GM23338 (cell line): ENCODE measurements at regions not wholly inside any gene's neighbourhood (a gene's known extent, or its start where the extent isn't known, plus 50 kb on each side); places are given as distances from the start of the nearest gene placed in this dataset.

Experiments used
- ATAC-seq: fragments of 200-7000 bp; cut with Tn5 transposase; 3 replicates; pipeline ENCODE4 v1.9.1; 2020
- DNase-seq: peaks from one replicate; pipeline ENCODE4 v3.0.0-alpha.2; 2015; ENCODE audit warnings: low spot score
- H2AFZ ChIP-seq: fragments of 200-600 bp; sonication (generic); 2 replicates; pipeline ENCODE4 v1.8.0; 2016; ENCODE audit warnings: antibody characterized with exemption, mild to moderate bottlenecking, moderate library complexity
- H3F3A ChIP-seq: fragments of 200-600 bp; sonication (generic); replicated peaks from 2 replicates; pipeline ENCODE4 v1.8.0; 2017; ENCODE audit warnings: antibody characterized with exemption, mixed run types, low read depth
- H3K27ac ChIP-seq: fragments of 200-600 bp; sonication (generic); 2 replicates; pipeline ENCODE4 v1.6.1; 2016; ENCODE audit warnings: low read depth
- H3K27me3 ChIP-seq: fragments of 200-600 bp; sonication (generic); 2 replicates; pipeline ENCODE4 v1.8.0; 2016; ENCODE audit warnings: mild to moderate bottlenecking, mixed run types, moderate library complexity; ENCODE audit not compliant: insufficient read depth
- H3K36me3 ChIP-seq: fragments of 200-600 bp; sonication (generic); 2 replicates; pipeline ENCODE4 v1.8.0; 2016; ENCODE audit warnings: mild to moderate bottlenecking; ENCODE audit not compliant: insufficient read depth
- H3K4me1 ChIP-seq: fragments of 200-600 bp; sonication (generic); 2 replicates; pipeline ENCODE4 v1.8.0; 2016; ENCODE audit warnings: mild to moderate bottlenecking, moderate library complexity; ENCODE audit not compliant: insufficient read depth
- H3K4me2 ChIP-seq: fragments of 200-600 bp; sonication (generic); 2 replicates; pipeline ENCODE4 v1.7.1; 2017; ENCODE audit warnings: mixed run types
- H3K4me3 ChIP-seq: fragments of 200-600 bp; sonication (generic); 2 replicates; pipeline ENCODE4 v1.6.1; 2016; ENCODE audit warnings: mixed run types
- H3K79me2 ChIP-seq: fragments of 200-600 bp; sonication (generic); replicated peaks from 2 replicates; pipeline ENCODE4 v1.8.0; 2017; ENCODE audit warnings: mild to moderate bottlenecking; ENCODE audit not compliant: insufficient read depth
- H3K9me2 ChIP-seq: fragments of 200-600 bp; sonication (generic); 2 replicates; pipeline ENCODE4 v1.8.0; 2017; ENCODE audit not compliant: insufficient read depth
- H4K20me1 ChIP-seq: fragments of 200-600 bp; sonication (generic); replicated peaks from 2 replicates; pipeline ENCODE4 v1.8.0; 2017; ENCODE audit warnings: mild to moderate bottlenecking; ENCODE audit not compliant: insufficient read depth
- H3K27ac Mint-ChIP-seq: 2 replicates; pipeline ENCODE4 v1.8.0; 2020; ENCODE audit warnings: inconsistent platforms, mild to moderate bottlenecking, moderate library complexity, mixed read lengths
- H3K27me3 Mint-ChIP-seq: 3 replicates; pipeline ENCODE4 v1.8.0; 2022; ENCODE audit warnings: low read depth, mild to moderate bottlenecking, moderate library complexity, mixed read lengths, inconsistent platforms; ENCODE audit not compliant: insufficient read depth, poor library complexity
- H3K36me3 Mint-ChIP-seq: 3 replicates; pipeline ENCODE4 v1.8.0; 2021; ENCODE audit warnings: low read depth, mild to moderate bottlenecking, inconsistent platforms, moderate library complexity, mixed read lengths
- H3K4me1 Mint-ChIP-seq: 3 replicates; pipeline ENCODE4 v1.8.0; 2020; ENCODE audit warnings: mild to moderate bottlenecking, inconsistent platforms, mixed read lengths
- H3K4me3 Mint-ChIP-seq: 3 replicates; pipeline ENCODE4 v1.8.0; 2021; ENCODE audit warnings: moderate library complexity, mild to moderate bottlenecking, inconsistent platforms, mixed read lengths
- H3K9me3 Mint-ChIP-seq: 3 replicates; pipeline ENCODE4 v1.8.0; 2020; ENCODE audit warnings: moderate library complexity, mild to moderate bottlenecking, inconsistent platforms, mixed read lengths
- CREB1 ChIP-seq: fragments of 250-450 bp; sonication (Bioruptor Pico); IDR thresholded peaks from 2 replicates; pipeline ENCODE4 v1.5.0; 2020; ENCODE audit warnings: low read depth, mild to moderate bottlenecking, moderate library complexity
- EZH2 ChIP-seq: fragments of 200-600 bp; sonication (generic); IDR thresholded peaks from one replicate; pipeline ENCODE4 v1.8.0; 2017; ENCODE audit warnings: antibody characterized with exemption, mild to moderate bottlenecking, low read depth; ENCODE audit not compliant: unreplicated experiment
- EZH2phosphoT487 ChIP-seq: fragments of 200-600 bp; sonication (generic); IDR thresholded peaks from one replicate; pipeline ENCODE4 v1.8.1; 2018; ENCODE audit warnings: antibody characterized with exemption; ENCODE audit not compliant: unreplicated experiment
- JUNB ChIP-seq: IDR thresholded peaks from one replicate; pipeline ENCODE4 v1.6.1; 2016; ENCODE audit warnings: antibody characterized with exemption; ENCODE audit not compliant: unreplicated experiment
- NANOG ChIP-seq: IDR thresholded peaks from 2 replicates; pipeline ENCODE4 v1.6.1; 2016; ENCODE audit warnings: antibody characterized with exemption, borderline replicate concordance
- POLR2AphosphoS5 ChIP-seq: IDR thresholded peaks from 2 replicates; pipeline ENCODE4 v1.6.1; 2016; ENCODE audit warnings: antibody characterized with exemption, low read depth
- STAT1 ChIP-seq: IDR thresholded peaks from one replicate; pipeline ENCODE4 v1.6.1; 2016; ENCODE audit warnings: antibody characterized with exemption; ENCODE audit not compliant: unreplicated experiment
- ZNF114 ChIP-seq: fragments of 250-450 bp; sonication (Bioruptor Pico); IDR thresholded peaks from 2 replicates; pipeline ENCODE4 v1.5.0; 2020; ENCODE audit warnings: mild to moderate bottlenecking, moderate library complexity
- ZNF331 ChIP-seq: fragments of 250-450 bp; sonication (Bioruptor Pico); IDR thresholded peaks from 2 replicates; pipeline ENCODE4 v1.5.0; 2020; ENCODE audit warnings: low read depth, mild to moderate bottlenecking, moderate library complexity
- TF ChIP-seq, protein P1 (sequence below): IDR thresholded peaks from 2 replicates; pipeline ENCODE4 v1.6.1; 2016; ENCODE audit warnings: antibody characterized with exemption
- TF ChIP-seq, protein P2 (sequence below), 2 experiments: fragments of 200-600 bp in 1 of 2; sonication (generic) in 1 of 2; conservative IDR thresholded peaks; 2 replicates each; pipeline versions ENCODE4 v1.5.1 to v1.6.1; 2016 to 2017; ENCODE audit warnings: antibody characterized with exemption in 2 of 2, low read depth in 2 of 2, mild to moderate bottlenecking in 2 of 2, moderate library complexity in 1 of 2
- TF ChIP-seq, protein P3 (sequence below): fragments of 250-450 bp; sonication (Bioruptor Pico); IDR thresholded peaks from 2 replicates; pipeline ENCODE4 v1.5.0; 2020; ENCODE audit warnings: mild to moderate bottlenecking, moderate library complexity
- TF ChIP-seq, protein P4 (sequence below): IDR thresholded peaks from one replicate; pipeline ENCODE4 v1.6.1; 2018; ENCODE audit warnings: antibody characterized with exemption; ENCODE audit not compliant: unreplicated experiment

DNA sequence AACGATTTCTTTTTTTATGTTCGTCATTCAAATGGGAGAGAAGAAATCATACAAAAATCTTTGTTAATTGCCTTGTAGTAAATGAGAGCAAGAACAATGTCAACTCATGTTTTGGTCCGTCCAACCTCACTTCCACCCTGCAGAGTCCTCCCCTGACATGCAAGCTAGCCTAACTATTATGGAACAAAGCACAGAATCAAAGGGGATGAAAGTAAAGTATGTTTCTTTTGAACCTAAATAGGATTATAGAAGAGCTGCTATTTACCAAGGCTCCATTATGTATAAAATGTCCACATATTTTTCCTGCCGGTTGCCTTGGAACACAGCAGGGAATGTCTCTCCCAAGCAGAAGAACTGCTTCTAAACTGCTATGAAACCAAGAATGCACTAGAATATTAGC, 161.1 kb downstream of the MRPS30 start:
- no peaks in the 10 kb centered on the region; the same call in 1 of the 2 replicates for H3K9me2 ChIP-seq
- H3K4me3 ChIP-seq, result no peak overlapping the region
- H3K9me3 Mint-ChIP-seq, result no peaks in the 10 kb centered on the region
- no peaks in the 10 kb centered on the region for H3K36me3 ChIP-seq
- H3K27me3 Mint-ChIP-seq, result no peaks in the 10 kb centered on the region
- H3K4me3 Mint-ChIP-seq, result no peak overlapping the region
- no peak overlapping the region for H2AFZ ChIP-seq
- no peaks in the 10 kb centered on the region for H3K4me1 ChIP-seq
- H3F3A ChIP-seq, result no peaks in the 10 kb centered on the region
- H3K27me3 ChIP-seq, result no peaks in the 10 kb centered on the region
- no peak for DNase-seq
- no peak overlapping the region for H3K27ac ChIP-seq
- no peaks in the 10 kb centered on the region for H3K79me2 ChIP-seq
- TF ChIP-seq STAT1 (no peak), JUNB (no peak), NANOG (no peak), ZNF331 (CRISPR knock-in tag) (no peak), ZNF114 (CRISPR knock-in tag) (no peak), POLR2AphosphoS5 (no peak), EZH2 (no peak), EZH2phosphoT487 (no peak), CREB1 (no peak)
- TF ChIP-seq, protein P1, sequence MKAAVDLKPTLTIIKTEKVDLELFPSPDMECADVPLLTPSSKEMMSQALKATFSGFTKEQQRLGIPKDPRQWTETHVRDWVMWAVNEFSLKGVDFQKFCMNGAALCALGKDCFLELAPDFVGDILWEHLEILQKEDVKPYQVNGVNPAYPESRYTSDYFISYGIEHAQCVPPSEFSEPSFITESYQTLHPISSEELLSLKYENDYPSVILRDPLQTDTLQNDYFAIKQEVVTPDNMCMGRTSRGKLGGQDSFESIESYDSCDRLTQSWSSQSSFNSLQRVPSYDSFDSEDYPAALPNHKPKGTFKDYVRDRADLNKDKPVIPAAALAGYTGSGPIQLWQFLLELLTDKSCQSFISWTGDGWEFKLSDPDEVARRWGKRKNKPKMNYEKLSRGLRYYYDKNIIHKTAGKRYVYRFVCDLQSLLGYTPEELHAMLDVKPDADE, result no peak
- TF ChIP-seq, protein P2, sequence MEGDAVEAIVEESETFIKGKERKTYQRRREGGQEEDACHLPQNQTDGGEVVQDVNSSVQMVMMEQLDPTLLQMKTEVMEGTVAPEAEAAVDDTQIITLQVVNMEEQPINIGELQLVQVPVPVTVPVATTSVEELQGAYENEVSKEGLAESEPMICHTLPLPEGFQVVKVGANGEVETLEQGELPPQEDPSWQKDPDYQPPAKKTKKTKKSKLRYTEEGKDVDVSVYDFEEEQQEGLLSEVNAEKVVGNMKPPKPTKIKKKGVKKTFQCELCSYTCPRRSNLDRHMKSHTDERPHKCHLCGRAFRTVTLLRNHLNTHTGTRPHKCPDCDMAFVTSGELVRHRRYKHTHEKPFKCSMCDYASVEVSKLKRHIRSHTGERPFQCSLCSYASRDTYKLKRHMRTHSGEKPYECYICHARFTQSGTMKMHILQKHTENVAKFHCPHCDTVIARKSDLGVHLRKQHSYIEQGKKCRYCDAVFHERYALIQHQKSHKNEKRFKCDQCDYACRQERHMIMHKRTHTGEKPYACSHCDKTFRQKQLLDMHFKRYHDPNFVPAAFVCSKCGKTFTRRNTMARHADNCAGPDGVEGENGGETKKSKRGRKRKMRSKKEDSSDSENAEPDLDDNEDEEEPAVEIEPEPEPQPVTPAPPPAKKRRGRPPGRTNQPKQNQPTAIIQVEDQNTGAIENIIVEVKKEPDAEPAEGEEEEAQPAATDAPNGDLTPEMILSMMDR (conservative IDR thresholded peaks at IDR 0.05; ENCODE audit: low read depth in 2 of 2), result no peak
- TF ChIP-seq, protein P3, sequence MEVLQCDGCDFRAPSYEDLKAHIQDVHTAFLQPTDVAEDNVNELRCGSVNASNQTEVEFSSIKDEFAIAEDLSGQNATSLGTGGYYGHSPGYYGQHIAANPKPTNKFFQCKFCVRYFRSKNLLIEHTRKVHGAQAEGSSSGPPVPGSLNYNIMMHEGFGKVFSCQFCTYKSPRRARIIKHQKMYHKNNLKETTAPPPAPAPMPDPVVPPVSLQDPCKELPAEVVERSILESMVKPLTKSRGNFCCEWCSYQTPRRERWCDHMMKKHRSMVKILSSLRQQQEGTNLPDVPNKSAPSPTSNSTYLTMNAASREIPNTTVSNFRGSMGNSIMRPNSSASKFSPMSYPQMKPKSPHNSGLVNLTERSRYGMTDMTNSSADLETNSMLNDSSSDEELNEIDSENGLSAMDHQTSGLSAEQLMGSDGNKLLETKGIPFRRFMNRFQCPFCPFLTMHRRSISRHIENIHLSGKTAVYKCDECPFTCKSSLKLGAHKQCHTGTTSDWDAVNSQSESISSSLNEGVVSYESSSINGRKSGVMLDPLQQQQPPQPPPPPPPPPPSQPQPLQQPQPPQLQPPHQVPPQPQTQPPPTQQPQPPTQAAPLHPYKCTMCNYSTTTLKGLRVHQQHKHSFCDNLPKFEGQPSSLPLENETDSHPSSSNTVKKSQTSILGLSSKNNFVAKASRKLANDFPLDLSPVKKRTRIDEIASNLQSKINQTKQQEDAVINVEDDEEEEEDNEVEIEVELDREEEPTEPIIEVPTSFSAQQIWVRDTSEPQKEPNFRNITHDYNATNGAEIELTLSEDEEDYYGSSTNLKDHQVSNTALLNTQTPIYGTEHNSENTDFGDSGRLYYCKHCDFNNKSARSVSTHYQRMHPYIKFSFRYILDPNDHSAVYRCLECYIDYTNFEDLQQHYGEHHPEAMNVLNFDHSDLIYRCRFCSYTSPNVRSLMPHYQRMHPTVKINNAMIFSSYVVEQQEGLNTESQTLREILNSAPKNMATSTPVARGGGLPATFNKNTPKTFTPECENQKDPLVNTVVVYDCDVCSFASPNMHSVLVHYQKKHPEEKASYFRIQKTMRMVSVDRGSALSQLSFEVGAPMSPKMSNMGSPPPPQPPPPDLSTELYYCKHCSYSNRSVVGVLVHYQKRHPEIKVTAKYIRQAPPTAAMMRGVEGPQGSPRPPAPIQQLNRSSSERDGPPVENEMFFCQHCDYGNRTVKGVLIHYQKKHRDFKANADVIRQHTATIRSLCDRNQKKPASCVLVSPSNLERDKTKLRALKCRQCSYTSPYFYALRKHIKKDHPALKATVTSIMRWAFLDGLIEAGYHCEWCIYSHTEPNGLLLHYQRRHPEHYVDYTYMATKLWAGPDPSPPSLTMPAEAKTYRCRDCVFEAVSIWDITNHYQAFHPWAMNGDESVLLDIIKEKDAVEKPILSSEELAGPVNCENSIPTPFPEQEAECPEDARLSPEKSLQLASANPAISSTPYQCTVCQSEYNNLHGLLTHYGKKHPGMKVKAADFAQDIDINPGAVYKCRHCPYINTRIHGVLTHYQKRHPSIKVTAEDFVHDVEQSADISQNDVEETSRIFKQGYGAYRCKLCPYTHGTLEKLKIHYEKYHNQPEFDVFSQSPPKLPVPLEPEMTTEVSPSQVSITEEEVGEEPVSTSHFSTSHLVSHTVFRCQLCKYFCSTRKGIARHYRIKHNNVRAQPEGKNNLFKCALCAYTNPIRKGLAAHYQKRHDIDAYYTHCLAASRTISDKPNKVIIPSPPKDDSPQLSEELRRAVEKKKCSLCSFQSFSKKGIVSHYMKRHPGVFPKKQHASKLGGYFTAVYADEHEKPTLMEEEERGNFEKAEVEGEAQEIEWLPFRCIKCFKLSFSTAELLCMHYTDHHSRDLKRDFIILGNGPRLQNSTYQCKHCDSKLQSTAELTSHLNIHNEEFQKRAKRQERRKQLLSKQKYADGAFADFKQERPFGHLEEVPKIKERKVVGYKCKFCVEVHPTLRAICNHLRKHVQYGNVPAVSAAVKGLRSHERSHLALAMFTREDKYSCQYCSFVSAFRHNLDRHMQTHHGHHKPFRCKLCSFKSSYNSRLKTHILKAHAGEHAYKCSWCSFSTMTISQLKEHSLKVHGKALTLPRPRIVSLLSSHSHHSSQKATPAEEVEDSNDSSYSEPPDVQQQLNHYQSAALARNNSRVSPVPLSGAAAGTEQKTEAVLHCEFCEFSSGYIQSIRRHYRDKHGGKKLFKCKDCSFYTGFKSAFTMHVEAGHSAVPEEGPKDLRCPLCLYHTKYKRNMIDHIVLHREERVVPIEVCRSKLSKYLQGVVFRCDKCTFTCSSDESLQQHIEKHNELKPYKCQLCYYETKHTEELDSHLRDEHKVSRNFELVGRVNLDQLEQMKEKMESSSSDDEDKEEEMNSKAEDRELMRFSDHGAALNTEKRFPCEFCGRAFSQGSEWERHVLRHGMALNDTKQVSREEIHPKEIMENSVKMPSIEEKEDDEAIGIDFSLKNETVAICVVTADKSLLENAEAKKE, result no peak
- TF ChIP-seq, protein P4, sequence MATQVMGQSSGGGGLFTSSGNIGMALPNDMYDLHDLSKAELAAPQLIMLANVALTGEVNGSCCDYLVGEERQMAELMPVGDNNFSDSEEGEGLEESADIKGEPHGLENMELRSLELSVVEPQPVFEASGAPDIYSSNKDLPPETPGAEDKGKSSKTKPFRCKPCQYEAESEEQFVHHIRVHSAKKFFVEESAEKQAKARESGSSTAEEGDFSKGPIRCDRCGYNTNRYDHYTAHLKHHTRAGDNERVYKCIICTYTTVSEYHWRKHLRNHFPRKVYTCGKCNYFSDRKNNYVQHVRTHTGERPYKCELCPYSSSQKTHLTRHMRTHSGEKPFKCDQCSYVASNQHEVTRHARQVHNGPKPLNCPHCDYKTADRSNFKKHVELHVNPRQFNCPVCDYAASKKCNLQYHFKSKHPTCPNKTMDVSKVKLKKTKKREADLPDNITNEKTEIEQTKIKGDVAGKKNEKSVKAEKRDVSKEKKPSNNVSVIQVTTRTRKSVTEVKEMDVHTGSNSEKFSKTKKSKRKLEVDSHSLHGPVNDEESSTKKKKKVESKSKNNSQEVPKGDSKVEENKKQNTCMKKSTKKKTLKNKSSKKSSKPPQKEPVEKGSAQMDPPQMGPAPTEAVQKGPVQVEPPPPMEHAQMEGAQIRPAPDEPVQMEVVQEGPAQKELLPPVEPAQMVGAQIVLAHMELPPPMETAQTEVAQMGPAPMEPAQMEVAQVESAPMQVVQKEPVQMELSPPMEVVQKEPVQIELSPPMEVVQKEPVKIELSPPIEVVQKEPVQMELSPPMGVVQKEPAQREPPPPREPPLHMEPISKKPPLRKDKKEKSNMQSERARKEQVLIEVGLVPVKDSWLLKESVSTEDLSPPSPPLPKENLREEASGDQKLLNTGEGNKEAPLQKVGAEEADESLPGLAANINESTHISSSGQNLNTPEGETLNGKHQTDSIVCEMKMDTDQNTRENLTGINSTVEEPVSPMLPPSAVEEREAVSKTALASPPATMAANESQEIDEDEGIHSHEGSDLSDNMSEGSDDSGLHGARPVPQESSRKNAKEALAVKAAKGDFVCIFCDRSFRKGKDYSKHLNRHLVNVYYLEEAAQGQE, result no peak
- no peak overlapping the region for H3K4me2 ChIP-seq
- no peak overlapping the region for H3K27ac Mint-ChIP-seq
- ATAC-seq, result no peak
- no peaks in the 10 kb centered on the region for H3K4me1 Mint-ChIP-seq
- H3K36me3 Mint-ChIP-seq, result no peaks in the 10 kb centered on the region
- H4K20me1 ChIP-seq, result no peaks in the 10 kb centered on the region
